ENCODE measurements at regions not wholly inside any gene's neighbourhood (a gene's known extent, or its start where the extent isn't known, plus 50 kb on each side); places are given as distances from the start of the nearest gene placed in this dataset.

DNA sequence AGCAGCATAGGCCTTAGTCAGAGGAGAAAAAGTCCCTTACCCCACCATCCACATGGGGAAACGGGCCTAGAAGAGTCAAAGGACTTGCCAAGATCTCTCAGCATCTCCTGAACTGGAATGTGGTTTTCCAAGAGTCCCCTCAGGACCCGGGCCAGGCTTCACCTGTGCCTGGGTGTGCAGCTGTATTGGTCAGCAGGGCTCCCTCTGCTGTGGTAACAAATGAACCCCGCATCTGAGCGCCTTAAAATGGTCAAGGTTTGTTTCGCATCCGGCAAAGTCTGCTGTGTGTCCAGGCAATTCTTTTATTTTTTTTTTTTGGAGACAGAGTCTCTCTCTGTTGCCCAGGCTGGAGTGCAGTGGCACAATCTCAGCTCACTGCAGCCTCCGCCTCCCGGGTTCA, 168.0 kb upstream of the IER5L start:
- FAIRE-seq: no peak
- intact Hi-C loops (cut with micrococcal nuclease): no loop called here
- no peaks in the 10 kb centered on the region for H4K20me1 ChIP-seq (replicated peaks; ENCODE audit: control insufficient read depth, extremely low read depth, insufficient read depth, low read length)
- H3K9me3 ChIP-seq (replicated peaks; ENCODE audit: control insufficient read depth, insufficient read depth, low read length): no peaks in the 10 kb centered on the region
- POLR2A ChIA-PET: no interaction called here
- H3K4me2 ChIP-seq (ENCODE audit: insufficient read depth, low read length): no peak overlapping the region
- TF ChIP-seq GATA2 (IDR thresholded peaks at IDR 0.05; ENCODE audit: insufficient read depth, insufficient read length, low read depth, low read length) (no peak), POLR2A (IDR thresholded peaks at IDR 0.05; ENCODE audit: low read depth, low read length) (no peak), CTCF (IDR thresholded peaks at IDR 0.05; ENCODE audit: extremely low read depth in 1 of 2, insufficient read depth in 1 of 2, low read depth in 1 of 2, low read length in 2 of 2) (no peak), EZH2 (IDR thresholded peaks at IDR 0.05; ENCODE audit: borderline replicate concordance, low read depth, low read length, severe bottlenecking) (no peak), POLR2AphosphoS5 (IDR thresholded peaks at IDR 0.05; ENCODE audit: insufficient read depth, low read depth, low read length) (no peak), MAX (IDR thresholded peaks at IDR 0.05; ENCODE audit: insufficient read depth, insufficient read length) (no peak)
- no peak for DNase-seq (ENCODE audit: low read depth, low spot score)
- no peak overlapping the region for H2AFZ ChIP-seq (ENCODE audit: low read depth, low read length)
- no peaks in the 10 kb centered on the region for H3K27me3 ChIP-seq (ENCODE audit: control insufficient read depth in 2 of 2, insufficient read depth in 2 of 2, low read length in 2 of 2)
- H3K9ac ChIP-seq (replicated peaks; ENCODE audit: extremely low read depth, insufficient read depth, low read length): no peak overlapping the region
- BruUV-seq (replicated peaks): no TSS peak
- no peak overlapping the region for H3K27ac ChIP-seq (ENCODE audit: insufficient read depth, low read depth, low read length)
- no peaks in the 10 kb centered on the region for H3K9me1 ChIP-seq (replicated peaks; ENCODE audit: control insufficient read depth, extremely low read depth, insufficient read depth, low read length)
- H3K36me3 ChIP-seq (ENCODE audit: control insufficient read depth in 2 of 2, extremely low read depth in 1 of 2, insufficient read depth in 2 of 2, low read length in 2 of 2): no peaks in the 10 kb centered on the region
- dilution Hi-C loops (cut with MboI; ENCODE audit: extremely low pct_ligation_motif_present, low sequenced_read_pairs): no loop called here
- no peak overlapping the region for H3K4me3 ChIP-seq (replicated peaks in 1 of 3; ENCODE audit: insufficient read depth in 1 of 3, low read depth in 1 of 3, low read length in 3 of 3)
- no peaks in the 10 kb centered on the region for H3K4me1 ChIP-seq (ENCODE audit: control insufficient read depth, extremely low read depth, insufficient read depth, low read length)
- CTCF ChIA-PET: interaction anchor here (1.3 kb wide), 1 partner anchor 172 kb away, joined by 3 read pairs; no protein-coding TSS in a partner anchor
- no peaks in the 10 kb centered on the region for H3K79me2 ChIP-seq (ENCODE audit: control insufficient read depth, insufficient read depth, low read length)

All from endothelial cell of umbilical vein (primary cell).